H1 (cell line): ENCODE measurements at regions not wholly inside any gene's neighbourhood (a gene's known extent, or its start where the extent isn't known, plus 50 kb on each side); places are given as distances from the start of the nearest gene placed in this dataset.

Source experiments
- CTCF ChIA-PET: fragments of 300-600 bp; sonication (Branson Sonifier 250); formaldehyde crosslinking; loops from one replicate; lab custom pipeline; 2021; ENCODE audit not compliant: partially characterized antibody; lab: Charles Lee
- POLR2A ChIA-PET: fragments of 300-600 bp; sonication (Branson Sonifier 250); formaldehyde crosslinking; loops from one replicate; lab custom pipeline; 2021; ENCODE audit warnings: inconsistent platforms; ENCODE audit not compliant: partially characterized antibody; lab: Charles Lee
- DNase-seq, 2 experiments: peaks; one replicate each; pipeline versions ENCODE4 v3.0.0 to v3.0.0-alpha.2; 2010 to 2022; ENCODE audit warnings: low spot score in 2 of 2, low read depth in 1 of 2, mixed read lengths in 1 of 2
- FAIRE-seq: peaks from 2 replicates; lab custom pipeline; 2011; peaks lifted over from hg19 to GRCh38; lab: Jason Lieb, UNC
- H2AFZ ChIP-seq: 2 replicates; pipeline ENCODE4 v1.8.1; 2012; ENCODE audit warnings: low read length, inconsistent platforms
- H2AK5ac ChIP-seq: 2 replicates; pipeline ENCODE4 v1.6.1; 2013; ENCODE audit warnings: low read depth, low read length
- H2BK120ac ChIP-seq: replicated peaks from 2 replicates; pipeline ENCODE3; 2013; ENCODE audit warnings: low read depth, low read length, inconsistent platforms
- H2BK12ac ChIP-seq: 2 replicates; pipeline ENCODE4 v1.6.1; 2013; ENCODE audit warnings: low read depth, low read length
- H2BK15ac ChIP-seq: 2 replicates; pipeline ENCODE4 v1.6.1; 2013; ENCODE audit warnings: low read length
- H2BK20ac ChIP-seq: 2 replicates; pipeline ENCODE4 v1.6.1; 2013; ENCODE audit warnings: low read length
- H2BK5ac ChIP-seq: 2 replicates; pipeline ENCODE4 v1.6.1; 2013; ENCODE audit warnings: low read depth, low read length
- H3K14ac ChIP-seq: 2 replicates; pipeline ENCODE4 v1.6.1; 2013; ENCODE audit warnings: inconsistent platforms; ENCODE audit not compliant: insufficient read length
- H3K18ac ChIP-seq: 2 replicates; pipeline ENCODE4 v1.6.1; 2013; ENCODE audit warnings: low read length; ENCODE audit errors: extremely low read depth
- H3K23ac ChIP-seq: 2 replicates; pipeline ENCODE4 v1.6.1; 2013; ENCODE audit warnings: inconsistent platforms; ENCODE audit not compliant: insufficient read length
- H3K23me2 ChIP-seq: 2 replicates; pipeline ENCODE4 v1.6.1; 2013; ENCODE audit warnings: low read depth, low read length
- H3K27ac ChIP-seq: 2 replicates; pipeline ENCODE4 v1.6.1; 2011; ENCODE audit warnings: low read depth, low read length, inconsistent platforms
- H3K27me3 ChIP-seq, 4 experiments: replicated peaks in 1 of 4; 1 replicate in 1 of 4; 2 replicates in 3 of 4; pipeline versions ENCODE4 v1.6.1 to v1.8.1; 2011 to 2013; ENCODE audit warnings: low read length in 3 of 4, mild to moderate bottlenecking in 3 of 4, inconsistent platforms in 2 of 4, mixed read lengths in 2 of 4, moderate library complexity in 1 of 4; ENCODE audit not compliant: control insufficient read depth in 3 of 4, insufficient read depth in 3 of 4; ENCODE audit errors: extremely low read depth in 1 of 4
- H3K36me3 ChIP-seq, 4 experiments: 2 replicates each; pipeline versions ENCODE4 v1.6.1 to v1.8.1; 2011 to 2013; ENCODE audit warnings: mild to moderate bottlenecking in 4 of 4, low read length in 3 of 4, moderate library complexity in 2 of 4, control low read depth in 1 of 4, inconsistent platforms in 1 of 4; ENCODE audit not compliant: insufficient read depth in 4 of 4, control insufficient read depth in 2 of 4
- H3K4ac ChIP-seq: replicated peaks from 2 replicates; pipeline ENCODE3; 2013; ENCODE audit warnings: low read length, low read depth, mixed read lengths, inconsistent platforms; ENCODE audit not compliant: insufficient read length
- H3K4me1 ChIP-seq, 4 experiments: replicated peaks in 1 of 4; 1 replicate in 1 of 4; 2 replicates in 3 of 4; pipeline versions ENCODE4 v1.6.1 to v1.8.1; 2011 to 2013; ENCODE audit warnings: low read length in 3 of 4, inconsistent platforms in 2 of 4, mixed read lengths in 1 of 4; ENCODE audit not compliant: insufficient read depth in 4 of 4, control insufficient read depth in 3 of 4
- H3K4me2 ChIP-seq, 2 experiments: 2 replicates each; pipeline versions ENCODE4 v1.6.1 to v1.8.1; 2011 to 2013; ENCODE audit warnings: low read depth in 2 of 2, low read length in 2 of 2, control low read depth in 1 of 2, inconsistent platforms in 1 of 2, mild to moderate bottlenecking in 1 of 2; ENCODE audit not compliant: insufficient read depth in 1 of 2
- H3K4me3 ChIP-seq, 4 experiments: fragments of 200-600, 300-600 bp in 1 of 4; sonication (generic), shearing (Covaris generic), sonication (Bioruptor Twin) in 1 of 4; 2 replicates each; pipeline versions ENCODE4 v1.5.1 to v1.8.1; 2011 to 2016; ENCODE audit warnings: low read length in 4 of 4, low read depth in 3 of 4, control low read depth in 2 of 4, inconsistent platforms in 2 of 4, mild to moderate bottlenecking in 2 of 4, mixed read lengths in 1 of 4, moderate library complexity in 1 of 4; ENCODE audit not compliant: insufficient read depth in 2 of 4; ENCODE audit errors: extremely low read depth in 1 of 4
- H3K56ac ChIP-seq: replicated peaks from 2 replicates; pipeline ENCODE3; 2013; ENCODE audit warnings: low read depth, mild to moderate bottlenecking, mixed read lengths, low read length, inconsistent platforms; ENCODE audit not compliant: insufficient read length
- H3K79me1 ChIP-seq: 2 replicates; pipeline ENCODE4 v1.6.1; 2013; ENCODE audit warnings: low read depth, low read length, control low read depth
- H3K79me2 ChIP-seq, 2 experiments: 2 replicates each; pipeline versions ENCODE4 v1.6.1 to v1.8.1; 2012 to 2013; ENCODE audit warnings: low read length in 2 of 2, mild to moderate bottlenecking in 2 of 2, inconsistent platforms in 1 of 2; ENCODE audit not compliant: insufficient read depth in 2 of 2, control insufficient read depth in 1 of 2
- H3K9ac ChIP-seq, 4 experiments: replicated peaks in 1 of 4; 1 replicate in 1 of 4; 2 replicates in 3 of 4; pipeline versions ENCODE4 v1.6.1 to v1.8.1; 2011 to 2013; ENCODE audit warnings: low read depth in 3 of 4, low read length in 3 of 4, control low read depth in 2 of 4, mild to moderate bottlenecking in 2 of 4, moderate library complexity in 2 of 4, inconsistent platforms in 1 of 4; ENCODE audit errors: extremely low read depth in 1 of 4
- H3K9me3 ChIP-seq, 2 experiments: 2 replicates each; pipeline versions ENCODE4 v1.6.1 to v1.8.1; 2012 to 2013; ENCODE audit warnings: mild to moderate bottlenecking in 2 of 2, moderate library complexity in 2 of 2, control low read depth in 1 of 2, inconsistent platforms in 1 of 2, low read depth in 1 of 2, low read length in 1 of 2, mixed read lengths in 1 of 2; ENCODE audit not compliant: insufficient read depth in 2 of 2
- H4K20me1 ChIP-seq, 2 experiments: replicated peaks in 1 of 2; 2 replicates each; pipeline versions ENCODE3 to v1.8.1; 2011 to 2013; ENCODE audit warnings: inconsistent platforms in 2 of 2, low read length in 2 of 2, mild to moderate bottlenecking in 1 of 2; ENCODE audit not compliant: insufficient read depth in 2 of 2, control insufficient read depth in 1 of 2
- H4K5ac ChIP-seq: 2 replicates; pipeline ENCODE4 v1.6.1; 2013; ENCODE audit warnings: low read length, low read depth, mixed read lengths, inconsistent platforms; ENCODE audit not compliant: insufficient read length
- H4K8ac ChIP-seq: 2 replicates; pipeline ENCODE4 v1.8.0; 2013; ENCODE audit warnings: mild to moderate bottlenecking, moderate library complexity, low read length, inconsistent platforms; ENCODE audit not compliant: insufficient read depth; ENCODE audit errors: extremely low read depth
- H4K91ac ChIP-seq: replicated peaks from 2 replicates; pipeline ENCODE3; 2013; ENCODE audit warnings: low read length, mixed read lengths, inconsistent platforms; ENCODE audit not compliant: insufficient read length
- KDM4A ChIP-seq: IDR thresholded peaks from one replicate; pipeline ENCODE4 v1.7.1; 2012; ENCODE audit warnings: low read depth, mild to moderate bottlenecking, moderate library complexity, low read length, inconsistent platforms; ENCODE audit not compliant: severe bottlenecking
- MAFK ChIP-seq: IDR thresholded peaks from 2 replicates; pipeline ENCODE4 v1.6.1; 2012; ENCODE audit warnings: low read depth, mild to moderate bottlenecking, improper control_type of control experiment, low read length
- NANOG ChIP-seq: IDR thresholded peaks from 2 replicates; pipeline ENCODE4 v1.6.1; 2011; ENCODE audit warnings: low read length, low read depth, mild to moderate bottlenecking, inconsistent platforms; ENCODE audit not compliant: insufficient read depth, poor library complexity, severe bottlenecking
- SUZ12 ChIP-seq: fragments of 200-600 bp; sonication (generic); IDR thresholded peaks from 2 replicates; pipeline ENCODE4 v1.6.1; 2012; ENCODE audit warnings: mild to moderate bottlenecking, inconsistent platforms, low read length, moderate library complexity, mixed read lengths
- TCF12 ChIP-seq: IDR thresholded peaks from 2 replicates; pipeline ENCODE4 v1.6.1; 2011; ENCODE audit warnings: low read depth, mild to moderate bottlenecking, low read length
- WGBS, 2 experiments: shearing (Covaris generic) in 1 of 2; methylation state at CpG; one replicate each; pipeline versions ENCODE4 v1.1.6 to v1.1.7; 2013 to 2015; ENCODE audit warnings: low lambda C conversion rate in 2 of 2, mixed read lengths in 2 of 2, inconsistent platforms in 1 of 2, low coverage in 1 of 2, missing lambda C conversion rate in 1 of 2; ENCODE audit not compliant: insufficient replicate concordance in 2 of 2, insufficient coverage in 1 of 2, insufficient read length in 1 of 2; ENCODE audit errors: extremely low coverage in 1 of 2, missing lambda C conversion rate in 1 of 2; 5-methylcytosine and 5-hydroxymethylcytosine counted together

DNA sequence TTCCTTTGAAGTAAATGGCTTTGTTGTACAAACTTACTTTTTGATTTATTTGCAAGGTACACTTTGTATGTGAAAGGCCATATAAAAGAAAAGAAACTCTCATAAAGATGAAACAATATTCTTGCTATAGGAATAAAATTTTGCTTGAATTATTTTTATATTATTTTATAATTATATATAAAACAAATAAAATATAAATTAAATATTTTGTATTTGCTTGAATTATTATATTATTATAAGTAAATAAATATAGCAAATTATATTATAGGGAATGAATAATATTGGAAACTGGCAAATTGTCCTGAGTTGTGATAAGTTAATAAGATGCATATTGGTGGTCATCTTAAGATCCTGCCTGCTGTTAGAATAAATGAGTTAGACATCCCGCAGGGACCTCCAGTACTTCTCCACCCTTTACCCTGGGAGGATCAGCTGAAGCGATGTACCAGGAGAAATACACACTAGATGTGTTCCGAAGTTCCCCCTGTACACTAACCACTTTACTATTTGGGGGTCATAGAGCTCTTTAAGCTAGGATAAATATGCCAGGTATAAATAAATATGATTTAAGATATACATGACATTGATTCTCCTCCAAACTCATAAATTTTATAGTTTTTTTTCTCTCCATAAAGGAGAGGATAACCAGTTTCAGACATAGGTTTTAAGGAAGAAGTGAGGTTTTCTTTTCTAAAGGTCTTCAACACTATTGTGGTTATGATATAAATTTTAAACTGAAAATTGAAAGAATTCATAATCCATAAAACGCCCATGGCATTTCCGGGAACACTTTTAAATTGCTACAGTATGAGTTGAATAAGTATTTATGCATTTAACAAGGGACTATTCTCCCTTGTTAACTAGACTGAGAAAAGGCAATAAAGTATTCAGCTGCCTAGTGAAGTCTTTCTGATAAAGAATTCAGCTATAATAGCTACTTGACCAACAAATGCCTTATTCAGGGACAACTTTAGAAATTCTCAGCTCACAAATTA is 486.3 kb upstream of the MARCKS start:
- Histone ChIP-seq H3K23ac (no peak overlapping the region), H3K27ac (no peak overlapping the region), H3K56ac (no peak overlapping the region), H3K27me3 (no peaks in the 10 kb centered on the region), H3K36me3 (no peaks in the 10 kb centered on the region), H4K5ac (no peak overlapping the region), H2AK5ac (no peak overlapping the region), H2AFZ (no peak overlapping the region), H4K8ac (no peak overlapping the region), H2BK12ac (no peak overlapping the region), H2BK5ac (no peak overlapping the region), H3K4me3 (no peak overlapping the region), H4K91ac (no peak overlapping the region), H3K9ac (no peak overlapping the region), H3K4me2 (no peak overlapping the region), H3K14ac (no peak overlapping the region), H2BK120ac (no peak overlapping the region), H3K4ac (no peak overlapping the region), H4K20me1 (no peaks in the 10 kb centered on the region), H3K79me2 (no peaks in the 10 kb centered on the region), H3K18ac (no peak overlapping the region), H3K9me3 (no peaks in the 10 kb centered on the region), H3K79me1 (no peaks in the 10 kb centered on the region), H2BK20ac (no peak overlapping the region), H2BK15ac (no peak overlapping the region), H3K23me2 (no peaks in the 10 kb centered on the region), H3K4me1 (no peaks in the 10 kb centered on the region)
- WGBS, 2 experiments: 93% methylated on average over 5 of the region's 5 CpGs; no CpG with 5 or more reads in 1 of the 2 experiments
- DNase-seq (no peak), FAIRE-seq (no peak)
- CTCF ChIA-PET: no interaction called here
- TF ChIP-seq MAFK (no peak), NANOG (no peak), TCF12 (no peak), SUZ12 (no peak), KDM4A (no peak)
- POLR2A ChIA-PET: interaction anchor here (0.8 kb wide), 1 partner anchor 8 kb away, joined by 3 read pairs; no protein-coding TSS in a partner anchor
